Astrocyte (in vitro differentiated cells and primary cell): ENCODE measurements at regions not wholly inside any gene's neighbourhood (a gene's known extent, or its start where the extent isn't known, plus 50 kb on each side); places are given as distances from the start of the nearest gene placed in this dataset.

Experiments
- DNase-seq: peaks from one replicate; pipeline ENCODE4 v3.0.0-alpha.2; 2010; ENCODE audit warnings: low read depth
- FAIRE-seq: peaks from 2 replicates; lab custom pipeline; 2011; peaks lifted over from hg19 to GRCh38; lab: Jason Lieb, UNC
- H2AFZ ChIP-seq: 2 replicates; pipeline ENCODE4 v1.6.0; 2012; ENCODE audit warnings: low read depth, low read length, inconsistent platforms
- H3K27ac ChIP-seq: 2 replicates; pipeline ENCODE4 v1.5.1; 2011; ENCODE audit warnings: low read depth, low read length, inconsistent platforms
- H3K27me3 ChIP-seq: 2 replicates; pipeline ENCODE4 v1.6.0; 2011; ENCODE audit warnings: low read length, inconsistent platforms; ENCODE audit not compliant: insufficient read depth
- H3K36me3 ChIP-seq: 2 replicates; pipeline ENCODE4 v1.5.1; 2011; ENCODE audit warnings: low read length, inconsistent platforms; ENCODE audit not compliant: insufficient read depth
- H3K4me1 ChIP-seq: 2 replicates; pipeline ENCODE4 v1.5.1; 2011; ENCODE audit warnings: low read length, inconsistent platforms; ENCODE audit not compliant: insufficient read depth
- H3K4me2 ChIP-seq: 2 replicates; pipeline ENCODE4 v1.6.0; 2012; ENCODE audit warnings: low read length, inconsistent platforms
- H3K4me3 ChIP-seq: 2 replicates; pipeline ENCODE4 v1.5.1; 2011; ENCODE audit warnings: low read depth, mild to moderate bottlenecking, low read length, inconsistent platforms; ENCODE audit not compliant: insufficient read depth
- H3K79me2 ChIP-seq: 2 replicates; pipeline ENCODE4 v1.6.0; 2012; ENCODE audit warnings: mild to moderate bottlenecking, low read length, inconsistent platforms; ENCODE audit not compliant: insufficient read depth
- H3K9ac ChIP-seq: 2 replicates; pipeline ENCODE4 v1.6.0; 2012; ENCODE audit warnings: mild to moderate bottlenecking, low read length, inconsistent platforms
- H3K9me3 ChIP-seq: 2 replicates; pipeline ENCODE4 v1.5.1; 2012; ENCODE audit warnings: low read depth, mild to moderate bottlenecking, low read length, inconsistent platforms; ENCODE audit not compliant: insufficient read depth
- H4K20me1 ChIP-seq: 2 replicates; pipeline ENCODE4 v1.6.0; 2012; ENCODE audit warnings: low read length, inconsistent platforms; ENCODE audit not compliant: insufficient read depth
- H3K27ac Mint-ChIP-seq: one replicate; pipeline ENCODE4 v1.8.0; 2021; ENCODE audit warnings: mild to moderate bottlenecking, mixed read lengths; ENCODE audit not compliant: unreplicated experiment
- H3K27me3 Mint-ChIP-seq: one replicate; pipeline ENCODE4 v1.8.0; 2021; ENCODE audit warnings: low read depth, mixed read lengths; ENCODE audit not compliant: unreplicated experiment
- H3K36me3 Mint-ChIP-seq: one replicate; pipeline ENCODE4 v1.8.0; 2021; ENCODE audit warnings: low read depth, mixed read lengths; ENCODE audit not compliant: unreplicated experiment
- H3K4me1 Mint-ChIP-seq: one replicate; pipeline ENCODE4 v1.8.0; 2021; ENCODE audit warnings: low read depth, mixed read lengths; ENCODE audit not compliant: unreplicated experiment
- H3K4me3 Mint-ChIP-seq: one replicate; pipeline ENCODE4 v1.8.0; 2021; ENCODE audit warnings: mild to moderate bottlenecking, moderate library complexity, mixed read lengths; ENCODE audit not compliant: unreplicated experiment
- H3K9me3 Mint-ChIP-seq: one replicate; pipeline ENCODE4 v1.8.0; 2021; ENCODE audit warnings: mild to moderate bottlenecking, mixed read lengths; ENCODE audit not compliant: unreplicated experiment
- EZH2 ChIP-seq: IDR thresholded peaks from 2 replicates; pipeline ENCODE4 v1.6.1; 2012; ENCODE audit warnings: mild to moderate bottlenecking, low read length, inconsistent platforms; ENCODE audit not compliant: insufficient read depth
- TF ChIP-seq, protein P1 (sequence below): IDR thresholded peaks from 2 replicates; pipeline ENCODE4 v1.5.1; 2011; ENCODE audit warnings: low read depth, mild to moderate bottlenecking, inconsistent platforms, low read length, moderate library complexity; ENCODE audit not compliant: insufficient read depth

GRCh38 chr20:63124782-63125580, 91.0 kb downstream of the YTHDF1 start:
- DNase-seq: no peak
- H3K27ac Mint-ChIP-seq: no peak overlapping the region

GRCh38 chr20:63124092-63124781, 91.7 kb downstream of the YTHDF1 start:
- Mint-ChIP-seq H3K4me3 (no peak overlapping the region), H3K9me3 (no peaks in the 10 kb centered on the region), H3K4me1 (no peaks in the 10 kb centered on the region), H3K27me3 (peaks cover 36% of the 10 kb centered on the region), H3K27ac (no peak overlapping the region), H3K36me3 (no peaks in the 10 kb centered on the region)
- H3K79me2 ChIP-seq: no peaks in the 10 kb centered on the region
- H4K20me1 ChIP-seq: no peaks in the 10 kb centered on the region
- FAIRE-seq (no peak), DNase-seq (peak; percentile 24)
- H3K9ac ChIP-seq: no peak overlapping the region
- H3K36me3 ChIP-seq: no peaks in the 10 kb centered on the region
- H2AFZ ChIP-seq: no peak overlapping the region
- peaks cover 5% of the 10 kb centered on the region for H3K27me3 ChIP-seq
- H3K9me3 ChIP-seq: no peaks in the 10 kb centered on the region
- H3K4me2 ChIP-seq: no peak overlapping the region
- H3K27ac ChIP-seq: no peak overlapping the region
- H3K4me1 ChIP-seq: no peaks in the 10 kb centered on the region
- TF ChIP-seq, protein P1, sequence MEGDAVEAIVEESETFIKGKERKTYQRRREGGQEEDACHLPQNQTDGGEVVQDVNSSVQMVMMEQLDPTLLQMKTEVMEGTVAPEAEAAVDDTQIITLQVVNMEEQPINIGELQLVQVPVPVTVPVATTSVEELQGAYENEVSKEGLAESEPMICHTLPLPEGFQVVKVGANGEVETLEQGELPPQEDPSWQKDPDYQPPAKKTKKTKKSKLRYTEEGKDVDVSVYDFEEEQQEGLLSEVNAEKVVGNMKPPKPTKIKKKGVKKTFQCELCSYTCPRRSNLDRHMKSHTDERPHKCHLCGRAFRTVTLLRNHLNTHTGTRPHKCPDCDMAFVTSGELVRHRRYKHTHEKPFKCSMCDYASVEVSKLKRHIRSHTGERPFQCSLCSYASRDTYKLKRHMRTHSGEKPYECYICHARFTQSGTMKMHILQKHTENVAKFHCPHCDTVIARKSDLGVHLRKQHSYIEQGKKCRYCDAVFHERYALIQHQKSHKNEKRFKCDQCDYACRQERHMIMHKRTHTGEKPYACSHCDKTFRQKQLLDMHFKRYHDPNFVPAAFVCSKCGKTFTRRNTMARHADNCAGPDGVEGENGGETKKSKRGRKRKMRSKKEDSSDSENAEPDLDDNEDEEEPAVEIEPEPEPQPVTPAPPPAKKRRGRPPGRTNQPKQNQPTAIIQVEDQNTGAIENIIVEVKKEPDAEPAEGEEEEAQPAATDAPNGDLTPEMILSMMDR: no peak
- TF ChIP-seq EZH2: no peak
- no peak overlapping the region for H3K4me3 ChIP-seq

More at GRCh38 chr20:63124782-63125580, 91.0 kb downstream of the YTHDF1 start:
- Histone ChIP-seq H3K36me3 (no peaks in the 10 kb centered on the region), H3K4me1 (no peaks in the 10 kb centered on the region), H4K20me1 (no peaks in the 10 kb centered on the region), H3K9me3 (no peaks in the 10 kb centered on the region), H3K27ac (no peak overlapping the region), H3K79me2 (no peaks in the 10 kb centered on the region), H3K27me3 (peaks cover 9% of the 10 kb centered on the region), H3K4me3 (no peak overlapping the region), H2AFZ (no peak overlapping the region), H3K9ac (no peak overlapping the region), H3K4me2 (no peak overlapping the region)
- FAIRE-seq: no peak
- no peaks in the 10 kb centered on the region for H3K4me1 Mint-ChIP-seq
- no peaks in the 10 kb centered on the region for H3K36me3 Mint-ChIP-seq
- peaks cover 35% of the 10 kb centered on the region for H3K27me3 Mint-ChIP-seq
- TF ChIP-seq EZH2: no peak
- TF ChIP-seq, protein P1: no peak
- H3K9me3 Mint-ChIP-seq: no peaks in the 10 kb centered on the region
- no peak overlapping the region for H3K4me3 Mint-ChIP-seq

- Mint-ChIP-seq H3K9me3 (peaks cover 2% of the 10 kb centered on the region), H3K27me3 (peaks cover 43% of the 10 kb centered on the region), H3K36me3 (no peaks in the 10 kb centered on the region), H3K4me1 (no peaks in the 10 kb centered on the region), H3K27ac (no peak overlapping the region), H3K4me3 (no peak overlapping the region)
- Histone ChIP-seq H3K4me1 (no peaks in the 10 kb centered on the region), H3K9me3 (no peaks in the 10 kb centered on the region), H3K9ac (no peak overlapping the region), H3K27me3 (peaks cover 5% of the 10 kb centered on the region), H3K27ac (no peak overlapping the region), H3K36me3 (no peaks in the 10 kb centered on the region), H3K4me3 (no peak overlapping the region), H3K79me2 (no peaks in the 10 kb centered on the region), H3K4me2 (no peak overlapping the region), H2AFZ (no peak overlapping the region), H4K20me1 (no peaks in the 10 kb centered on the region)
- FAIRE-seq (no peak), DNase-seq (no peak)
- TF ChIP-seq, protein P1: no peak
- no peak for TF ChIP-seq EZH2
These were observed 92.6 kb downstream of the YTHDF1 start for GRCh38 chr20:63123331-63123741.
